T-helper 17 cell (primary cell): ENCODE measurements at regions not wholly inside any gene's neighbourhood (a gene's known extent, or its start where the extent isn't known, plus 50 kb on each side); places are given as distances from the start of the nearest gene placed in this dataset.
"Not testable (repeated sequence)": the region's sequence is repeated elsewhere in the genome, so short reads cannot be mapped to it uniquely, and the experiment has no call there.

Experiments
- ATAC-seq: fragments of 150-1000 bp; cut with Tn5 transposase; 2 replicates; pipeline ENCODE4 v1.10.0; 2021; ENCODE audit warnings: mild to moderate bottlenecking, moderate library complexity
- DNase-seq, 3 donors: peaks; one replicate each; pipeline versions ENCODE4 v3.0.0 to v3.0.0-alpha.2; 2020 to 2021
- H3K9me3 ChIP-seq: one replicate; pipeline ENCODE4 v1.7.0; 2013; ENCODE audit warnings: low read length, mild to moderate bottlenecking; ENCODE audit not compliant: control insufficient read depth, poor library complexity, severe bottlenecking
- H3K27ac Mint-ChIP-seq: one replicate; pipeline ENCODE4 v1.8.0; 2022; ENCODE audit warnings: mild to moderate bottlenecking, moderate library complexity, mixed read lengths
- H3K27me3 Mint-ChIP-seq: one replicate; pipeline ENCODE4 v1.8.0; 2022; ENCODE audit warnings: mixed read lengths
- H3K36me3 Mint-ChIP-seq: one replicate; pipeline ENCODE4 v1.8.0; 2022; ENCODE audit warnings: low read depth, mixed read lengths
- H3K4me1 Mint-ChIP-seq: one replicate; pipeline ENCODE4 v1.8.0; 2022; ENCODE audit warnings: mild to moderate bottlenecking, mixed read lengths
- H3K4me3 Mint-ChIP-seq: one replicate; pipeline ENCODE4 v1.8.0; 2022; ENCODE audit warnings: mild to moderate bottlenecking, moderate library complexity, mixed read lengths

DNA sequence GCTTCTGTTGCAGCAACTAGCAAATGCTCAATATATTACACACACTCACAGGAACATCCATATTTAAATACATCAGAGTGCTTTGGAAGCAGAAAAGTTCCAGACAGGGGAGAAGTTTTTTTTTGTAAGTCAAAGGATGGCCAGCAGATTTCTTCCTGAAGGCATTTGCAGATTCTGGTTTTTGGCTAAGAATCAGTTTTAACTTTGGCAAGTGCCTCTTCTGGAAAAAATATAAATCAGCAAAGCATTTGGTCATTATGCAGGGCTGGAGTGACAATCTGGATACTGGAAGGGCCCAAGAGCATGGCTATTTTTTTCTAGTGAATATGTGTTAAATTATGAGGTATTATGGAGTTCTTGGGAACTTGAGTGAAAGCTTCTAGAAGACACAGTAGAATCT is 495.3 kb upstream of the ARPP21 start:
- no peaks in the 10 kb centered on the region for H3K9me3 ChIP-seq
- no peaks in the 10 kb centered on the region for H3K4me1 Mint-ChIP-seq
- no peaks in the 10 kb centered on the region for H3K27me3 Mint-ChIP-seq
- H3K36me3 Mint-ChIP-seq: no peaks in the 10 kb centered on the region
- no peak overlapping the region for H3K27ac Mint-ChIP-seq
- no peak for ATAC-seq
- no peak for DNase-seq
- no peak overlapping the region for H3K4me3 Mint-ChIP-seq

DNA sequence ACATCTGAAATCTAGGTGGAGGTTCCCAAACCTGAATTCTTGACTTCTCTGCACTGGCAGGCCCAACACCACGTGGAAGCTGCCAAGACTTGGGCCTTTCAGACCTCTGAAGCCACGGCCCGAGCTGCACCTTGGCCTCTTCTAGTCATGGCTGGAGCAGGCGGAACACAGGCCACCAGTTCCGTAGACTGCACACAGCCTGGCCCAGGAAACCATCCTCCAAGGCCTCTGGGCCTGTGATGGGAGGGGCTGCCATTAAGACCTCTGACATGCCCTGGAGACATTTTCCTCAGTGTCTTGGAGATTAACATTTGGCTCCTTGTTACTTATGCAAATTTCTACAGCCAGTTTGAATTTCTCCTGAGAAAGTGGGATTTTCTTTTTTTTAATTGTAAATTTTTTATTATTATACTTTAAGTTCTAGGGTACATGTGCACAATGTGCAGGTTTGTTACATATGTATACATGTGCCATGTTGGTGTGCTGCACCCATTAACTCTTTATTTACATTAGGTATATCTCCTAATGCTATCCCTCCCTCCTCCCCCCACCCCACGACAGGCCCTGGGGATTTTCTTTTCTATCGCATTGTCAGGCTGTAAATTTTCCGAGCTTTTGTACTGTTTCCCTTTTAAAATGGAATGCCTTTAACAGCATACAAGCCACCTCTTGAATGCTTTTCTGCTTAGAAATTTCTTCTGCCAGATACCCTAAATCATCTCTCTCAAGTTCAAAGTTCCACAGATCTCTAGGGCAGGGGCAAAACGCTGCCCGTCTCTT is 492.9 kb upstream of the ARPP21 start:
- H3K36me3 Mint-ChIP-seq, H3K9me3 ChIP-seq, ATAC-seq, H3K27ac Mint-ChIP-seq, H3K27me3 Mint-ChIP-seq, H3K4me3 Mint-ChIP-seq, H3K4me1 Mint-ChIP-seq, DNase-seq: not testable (repeated sequence)

GRCh38 chr3:35183927-35184675 is 455.2 kb upstream of the ARPP21 start:
- Mint-ChIP-seq H3K27ac (no peak overlapping the region), H3K4me1 (no peaks in the 10 kb centered on the region), H3K4me3 (no peak overlapping the region), H3K36me3 (no peaks in the 10 kb centered on the region), H3K27me3 (no peaks in the 10 kb centered on the region)
- ATAC-seq (no peak), DNase-seq (no peak)
- no peaks in the 10 kb centered on the region for H3K9me3 ChIP-seq

- H3K4me3 Mint-ChIP-seq: no peak overlapping the region
- no peaks in the 10 kb centered on the region for H3K27me3 Mint-ChIP-seq
- ATAC-seq: no peak
- no peaks in the 10 kb centered on the region for H3K4me1 Mint-ChIP-seq
- no peak overlapping the region for H3K27ac Mint-ChIP-seq
- no peaks in the 10 kb centered on the region for H3K9me3 ChIP-seq
- no peaks in the 10 kb centered on the region for H3K36me3 Mint-ChIP-seq
- DNase-seq: no peak
Observed at GRCh38 chr3:35184775-35185174, 454.6 kb upstream of the ARPP21 start.

- ATAC-seq (no peak), DNase-seq (no peak)
- H3K36me3 Mint-ChIP-seq: no peaks in the 10 kb centered on the region
- H3K9me3 ChIP-seq: no peaks in the 10 kb centered on the region
- H3K4me3 Mint-ChIP-seq: no peak overlapping the region
- no peaks in the 10 kb centered on the region for H3K27me3 Mint-ChIP-seq
- no peaks in the 10 kb centered on the region for H3K4me1 Mint-ChIP-seq
- H3K27ac Mint-ChIP-seq: no peak overlapping the region
Observed at GRCh38 chr3:35187908-35188307, 451.4 kb upstream of the ARPP21 start.

- no peak for DNase-seq
- no peaks in the 10 kb centered on the region for H3K4me1 Mint-ChIP-seq
- H3K9me3 ChIP-seq: no peaks in the 10 kb centered on the region
- no peaks in the 10 kb centered on the region for H3K27me3 Mint-ChIP-seq
- no peak overlapping the region for H3K27ac Mint-ChIP-seq
- no peaks in the 10 kb centered on the region for H3K36me3 Mint-ChIP-seq
- no peak for ATAC-seq
- H3K4me3 Mint-ChIP-seq: no peak overlapping the region
Observed at GRCh38 chr3:35194666-35195065, 444.7 kb upstream of the ARPP21 start.

- no peaks in the 10 kb centered on the region for H3K4me1 Mint-ChIP-seq
- H3K27me3 Mint-ChIP-seq: no peaks in the 10 kb centered on the region
- ATAC-seq (no peak), DNase-seq (no peak)
- H3K9me3 ChIP-seq: no peaks in the 10 kb centered on the region
- no peak overlapping the region for H3K27ac Mint-ChIP-seq
- no peak overlapping the region for H3K4me3 Mint-ChIP-seq
- H3K36me3 Mint-ChIP-seq: no peaks in the 10 kb centered on the region
Observed at GRCh38 chr3:35198857-35199256, 440.5 kb upstream of the ARPP21 start.

- DNase-seq: no peak
- Mint-ChIP-seq H3K27me3 (no peaks in the 10 kb centered on the region), H3K27ac (no peak overlapping the region), H3K4me1 (no peaks in the 10 kb centered on the region), H3K36me3 (no peaks in the 10 kb centered on the region), H3K4me3 (no peak overlapping the region)
- no peaks in the 10 kb centered on the region for H3K9me3 ChIP-seq
- ATAC-seq: no peak
Observed at GRCh38 chr3:35200056-35200455, 439.3 kb upstream of the ARPP21 start.

DNA sequence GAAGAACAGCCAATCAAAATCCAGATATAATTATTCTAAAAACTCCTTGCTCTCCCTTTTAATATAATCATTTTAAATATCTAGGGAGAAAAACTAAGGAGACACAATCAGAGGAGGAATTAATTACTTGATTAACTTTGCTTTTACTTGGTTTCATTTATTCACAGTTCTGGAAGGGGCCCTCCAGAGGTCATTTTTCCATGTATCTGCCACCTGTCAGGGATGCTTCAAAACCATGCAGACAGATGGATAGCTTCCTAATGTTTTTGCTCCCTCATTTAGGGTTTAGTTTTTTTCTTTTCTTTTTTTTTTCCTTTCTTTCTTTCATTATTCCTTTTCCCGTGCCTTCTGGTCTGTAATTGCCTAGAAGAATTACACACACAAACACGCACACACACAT is 438.1 kb upstream of the ARPP21 start:
- DNase-seq (no peak), ATAC-seq (no peak)
- Mint-ChIP-seq H3K27me3 (no peaks in the 10 kb centered on the region), H3K27ac (no peak overlapping the region), H3K4me1 (no peaks in the 10 kb centered on the region), H3K36me3 (no peaks in the 10 kb centered on the region), H3K4me3 (no peak overlapping the region)
- no peaks in the 10 kb centered on the region for H3K9me3 ChIP-seq

DNA sequence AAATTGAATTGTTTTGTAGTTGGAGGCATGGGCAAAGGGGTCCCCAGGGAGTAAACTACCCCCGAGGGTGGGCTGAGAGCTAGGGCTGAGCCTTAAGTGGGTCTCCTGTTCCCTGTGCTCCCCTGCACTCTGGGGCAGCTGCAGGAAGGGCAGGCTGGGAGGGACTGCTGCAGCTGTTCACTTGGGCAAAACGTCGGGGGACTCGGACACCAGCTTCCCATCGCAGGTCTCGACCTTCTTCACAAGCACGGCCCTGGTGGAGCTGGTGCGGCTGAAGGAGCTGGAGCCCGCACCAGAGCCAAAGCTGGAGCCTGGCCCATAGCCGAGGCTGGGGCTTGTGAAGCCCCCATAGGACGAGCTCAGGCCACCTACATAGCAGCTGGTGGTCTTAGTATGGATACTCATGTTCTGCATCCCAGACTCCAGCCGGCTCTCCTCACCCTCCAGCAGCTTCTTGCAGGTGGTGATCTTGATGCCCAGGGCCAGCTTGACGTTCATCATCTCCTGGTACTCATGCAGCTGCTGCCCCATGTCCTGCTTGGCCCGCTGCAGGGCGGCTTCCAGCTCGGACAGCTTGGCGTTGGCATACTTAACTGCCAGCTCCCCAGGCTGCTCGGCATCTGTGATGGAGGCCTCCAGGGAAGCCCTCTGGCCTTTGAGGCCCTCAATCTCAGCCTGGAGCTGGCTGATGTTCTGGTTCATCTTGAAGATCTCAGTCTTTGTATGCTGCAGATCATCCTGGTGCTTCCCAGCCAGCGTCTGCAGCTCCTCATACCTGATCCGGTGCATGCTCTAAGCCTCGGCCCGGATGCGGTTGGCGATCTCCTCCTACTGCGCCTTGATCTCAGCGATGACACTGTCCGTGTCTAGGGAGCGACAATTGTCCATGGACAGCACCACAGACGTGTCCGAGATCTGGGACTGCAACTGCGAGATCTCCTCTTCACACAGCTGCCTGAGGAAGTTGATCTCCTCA is 423.5 kb upstream of the ARPP21 start:
- no peak for ATAC-seq
- Mint-ChIP-seq H3K27me3 (no peaks in the 10 kb centered on the region), H3K4me1 (no peaks in the 10 kb centered on the region), H3K27ac (no peak overlapping the region), H3K36me3 (no peaks in the 10 kb centered on the region), H3K4me3 (no peak overlapping the region)
- DNase-seq: no peak
- no peaks in the 10 kb centered on the region for H3K9me3 ChIP-seq

DNA sequence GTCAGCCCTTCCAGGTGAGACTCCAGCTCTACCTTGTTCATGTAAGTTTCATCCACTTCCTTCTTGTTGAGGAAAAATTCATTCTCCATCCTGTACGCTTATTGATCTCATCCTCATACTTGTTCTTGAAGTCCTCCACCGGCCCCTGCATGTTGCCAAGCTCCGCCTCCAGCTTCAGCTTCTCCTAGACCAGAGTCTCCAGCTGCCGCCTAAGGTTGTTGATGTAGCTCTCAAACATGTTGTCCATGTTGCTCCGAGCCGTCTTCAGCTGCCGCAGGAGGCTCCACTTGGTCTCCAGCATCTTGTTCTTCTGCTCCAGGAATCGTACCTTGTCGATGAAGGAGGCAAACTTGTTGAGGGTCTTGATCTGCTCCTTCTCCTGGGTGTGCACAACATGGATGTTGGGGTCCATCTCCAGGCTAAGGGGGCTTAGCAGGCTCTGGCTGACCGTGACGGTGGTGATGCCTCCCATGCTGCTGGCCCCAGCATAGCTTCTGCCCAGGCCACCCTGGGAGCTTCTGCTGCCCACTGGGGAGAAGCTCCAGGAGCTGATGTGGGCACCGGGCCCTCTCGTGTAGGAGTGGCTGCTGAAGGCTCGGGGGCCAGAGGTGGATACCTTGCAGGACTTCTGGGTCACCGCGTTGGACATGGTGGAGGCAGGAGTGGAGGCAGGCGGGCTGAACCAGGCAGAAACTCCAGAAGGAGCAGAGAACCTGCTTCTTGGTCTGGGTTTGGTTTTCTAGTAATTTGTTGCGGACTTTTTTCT is 422.6 kb upstream of the ARPP21 start:
- Mint-ChIP-seq H3K4me3 (no peak overlapping the region), H3K27ac (no peak overlapping the region), H3K4me1 (no peaks in the 10 kb centered on the region), H3K27me3 (no peaks in the 10 kb centered on the region), H3K36me3 (no peaks in the 10 kb centered on the region)
- no peak for ATAC-seq
- DNase-seq: no peak
- no peaks in the 10 kb centered on the region for H3K9me3 ChIP-seq

DNA sequence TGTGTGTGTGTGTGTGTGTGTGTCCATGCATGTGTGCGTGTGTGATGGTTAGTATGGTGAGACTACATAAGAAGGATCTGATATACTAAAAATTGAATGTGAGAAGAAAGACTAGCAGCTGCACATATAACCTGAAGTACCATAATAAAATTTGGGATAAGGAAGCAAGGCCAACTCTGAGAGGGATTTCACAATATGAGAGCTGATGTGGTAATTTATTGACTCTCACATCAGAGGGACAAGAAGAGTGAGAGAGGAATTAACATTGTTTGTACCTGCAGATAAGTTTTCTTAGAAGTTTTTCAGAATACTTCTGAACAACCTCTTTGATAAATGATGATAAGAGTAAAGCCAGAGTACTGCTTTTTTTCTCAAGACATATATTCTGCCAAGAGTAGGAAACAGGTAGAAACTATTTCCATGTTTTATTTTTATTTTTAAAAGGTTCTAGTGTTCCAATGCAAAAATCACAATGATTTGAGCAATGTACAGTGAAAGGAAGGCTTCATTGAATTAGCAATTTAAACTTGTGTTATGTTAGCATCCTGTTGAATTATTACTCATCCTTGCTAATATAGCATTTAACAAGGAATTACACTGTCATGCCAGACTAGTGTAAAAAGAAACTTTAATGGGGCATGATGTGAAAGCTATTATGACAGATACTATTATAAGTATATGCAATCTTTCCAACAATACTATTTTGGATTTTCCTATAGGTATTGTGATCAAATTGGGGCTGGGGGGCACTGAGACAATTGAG is 415.5 kb upstream of the ARPP21 start:
- Mint-ChIP-seq H3K36me3 (no peaks in the 10 kb centered on the region), H3K4me1 (no peaks in the 10 kb centered on the region), H3K4me3 (no peak overlapping the region), H3K27ac (no peak overlapping the region), H3K27me3 (no peaks in the 10 kb centered on the region)
- H3K9me3 ChIP-seq: no peaks in the 10 kb centered on the region
- ATAC-seq (no peak), DNase-seq (no peak)
